ENCODE measurements at regions not wholly inside any gene's neighbourhood (a gene's known extent, or its start where the extent isn't known, plus 50 kb on each side); places are given as distances from the start of the nearest gene placed in this dataset.
A peak's percentile ranks its signal among the peaks of the same experiment; 100 is the strongest.

DNA sequence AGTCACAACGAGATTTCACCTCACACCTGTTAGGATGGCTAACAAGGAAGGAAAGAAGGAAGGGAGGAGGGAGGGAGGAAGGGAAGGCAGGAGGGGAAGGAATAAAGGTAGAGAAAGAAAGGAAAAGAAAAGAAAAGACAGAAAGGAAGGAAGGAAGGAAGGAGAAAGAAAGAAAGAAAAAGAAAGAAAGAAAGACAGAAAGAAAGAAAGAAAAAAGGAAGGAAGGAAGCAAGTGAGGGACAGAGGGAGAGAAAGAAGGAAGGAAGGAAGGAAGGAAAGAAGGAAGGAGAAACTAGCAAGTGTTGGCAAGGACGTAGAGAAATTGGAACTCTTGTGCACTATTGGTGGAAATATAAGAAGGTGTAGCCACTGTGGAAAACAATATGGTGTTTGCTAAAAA is 52.2 kb downstream of the CCDC185 start:
- DNase-seq (ENCODE audit: low spot score), result no peak

DNA sequence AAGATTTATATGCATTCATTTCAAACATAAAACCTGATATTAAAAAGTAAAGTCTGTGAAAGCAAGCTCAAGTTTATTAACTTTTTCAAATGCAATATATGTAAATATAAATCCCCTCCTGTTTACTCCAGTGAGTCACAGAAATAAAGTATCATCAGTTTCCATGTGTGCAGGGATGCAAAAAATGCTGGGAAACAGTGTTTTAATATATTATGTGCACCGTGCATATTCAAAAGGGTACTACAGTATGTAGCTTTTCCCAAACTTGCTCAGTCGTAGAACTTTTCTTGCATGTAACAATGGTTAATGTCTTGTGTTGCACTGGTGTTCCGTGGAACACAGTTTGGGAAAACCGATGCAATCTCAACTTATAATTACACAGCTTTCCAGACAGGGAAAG is 60.7 kb downstream of the CCDC185 start:
- DNase-seq (ENCODE audit: low spot score), result no peak

DNA sequence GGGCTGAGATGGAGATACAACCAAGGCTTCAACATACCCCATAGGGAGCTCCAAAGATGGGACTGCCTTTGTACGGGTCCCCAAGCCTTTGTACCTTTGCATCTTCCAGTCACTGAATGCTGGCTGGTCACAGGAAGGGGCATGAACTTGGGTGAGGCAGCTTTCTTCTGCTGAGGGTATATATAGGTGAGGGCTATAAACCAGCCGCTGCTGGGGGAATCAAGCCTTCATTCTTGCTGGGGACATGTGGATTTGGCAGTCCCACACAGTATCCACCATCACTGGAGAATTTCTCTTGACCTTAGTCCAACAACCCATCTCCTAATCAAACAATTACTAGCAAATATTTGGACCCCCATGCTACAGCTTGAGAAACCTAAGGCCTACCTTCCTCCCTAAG is 61.7 kb downstream of the CCDC185 start:
- DNase-seq (ENCODE audit: low spot score), result no peak

DNA sequence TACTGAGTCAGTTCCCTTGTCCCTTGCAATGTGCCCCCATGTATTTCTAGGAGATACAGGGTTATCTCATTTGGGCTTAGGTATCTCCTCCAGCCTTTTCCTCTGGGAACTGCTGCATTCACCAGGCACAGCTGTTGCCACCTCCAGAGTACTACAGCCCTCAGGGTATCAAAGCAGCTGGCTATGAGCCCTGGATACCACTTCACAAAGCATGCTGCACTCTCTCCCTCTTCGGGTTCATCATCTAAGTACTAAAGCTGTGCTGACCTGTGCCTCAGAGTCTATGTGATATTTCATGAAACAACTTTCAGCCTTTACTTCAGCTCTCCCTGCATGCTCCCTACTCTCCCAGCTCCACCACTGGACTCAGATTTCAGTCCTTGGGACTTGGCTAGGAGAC is 62.3 kb downstream of the CCDC185 start:
- no peak for DNase-seq (ENCODE audit: low spot score)

DNA sequence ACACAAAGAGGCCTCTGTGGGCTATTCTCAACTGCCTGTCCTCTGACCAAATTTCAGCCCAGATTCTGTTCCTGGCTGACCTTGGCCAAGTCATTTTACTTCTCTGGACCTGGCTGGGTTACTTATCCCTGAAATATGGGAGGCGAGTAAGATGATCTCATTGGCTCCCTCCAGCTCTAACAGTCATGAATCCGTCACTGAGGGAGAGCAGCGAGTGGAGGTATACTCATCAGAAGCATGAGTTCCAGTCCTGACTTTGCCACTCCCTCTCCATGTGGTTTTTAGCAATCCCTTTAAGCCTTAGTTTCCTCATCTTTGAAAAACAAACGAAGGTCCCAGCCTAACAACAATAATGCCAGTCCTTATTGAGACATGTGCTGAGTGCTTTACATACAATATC is 63.5 kb downstream of the CCDC185 start:
- peak; percentile 10 for DNase-seq (ENCODE audit: low spot score)

DNA sequence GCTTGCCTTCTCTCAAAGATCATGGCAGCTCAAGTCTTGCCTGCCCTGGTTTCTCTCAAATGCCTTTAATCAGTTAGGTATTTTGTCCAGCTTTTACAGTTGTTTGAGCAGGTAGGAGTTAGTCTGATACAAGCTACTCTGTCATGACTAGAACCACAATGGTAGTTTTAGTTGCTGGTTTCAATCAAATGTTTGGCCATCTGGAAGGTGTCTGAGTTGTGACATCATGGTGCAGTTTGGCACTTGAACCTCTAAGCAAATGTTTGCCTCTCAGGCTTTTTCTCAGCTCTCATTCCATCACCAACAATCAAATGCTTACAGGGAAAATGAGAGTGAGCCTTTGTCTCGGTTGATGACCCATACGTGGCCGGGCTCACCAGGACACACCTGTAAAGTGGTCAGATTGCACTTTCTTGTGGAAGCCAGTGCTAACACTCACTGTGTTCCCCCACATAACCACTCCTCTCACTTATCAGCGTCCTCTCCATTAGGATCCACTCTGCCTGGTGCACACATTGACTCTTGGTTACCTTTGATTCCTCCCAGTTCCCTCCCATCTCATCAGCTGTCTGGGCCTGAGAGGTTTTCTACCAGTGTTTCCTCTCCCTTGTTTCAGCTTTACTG is 67.5 kb downstream of the CCDC185 start:
- no peak for DNase-seq (ENCODE audit: low spot score)

- no peak for DNase-seq (ENCODE audit: low spot score)
Observed at GRCh38 chr1:223462047-223462630, 68.9 kb downstream of the CCDC185 start.

GRCh38 chr1:223462866-223463404 is 69.7 kb downstream of the CCDC185 start:
- DNase-seq (ENCODE audit: low spot score), result no peak

DNA sequence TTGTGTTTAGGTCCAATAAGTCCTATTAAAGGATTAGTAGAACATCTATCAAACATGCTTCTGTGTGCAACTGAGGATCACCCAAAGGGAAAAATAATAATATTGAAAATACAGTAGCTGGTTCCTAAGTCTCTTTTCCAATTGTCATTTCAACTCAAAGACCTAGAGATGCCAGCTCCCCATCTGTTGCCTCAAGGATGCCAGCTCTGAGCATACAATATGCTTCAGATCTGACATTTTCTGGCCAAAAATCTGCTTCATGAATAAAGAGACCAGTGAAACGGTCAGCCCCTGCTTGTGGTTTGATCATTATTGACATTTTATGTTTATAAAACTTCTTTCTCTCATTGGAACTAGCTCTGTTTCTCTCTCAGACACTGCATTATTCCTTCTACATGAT is 72.9 kb downstream of the CCDC185 start:
- DNase-seq (ENCODE audit: low spot score), result no peak

- DNase-seq (ENCODE audit: low spot score), result no peak
Observed at GRCh38 chr1:223471566-223471965, 78.4 kb downstream of the CCDC185 start.

GRCh38 chr1:223472057-223472456 is 78.8 kb downstream of the CCDC185 start:
- no peak for DNase-seq (ENCODE audit: low spot score)

DNA sequence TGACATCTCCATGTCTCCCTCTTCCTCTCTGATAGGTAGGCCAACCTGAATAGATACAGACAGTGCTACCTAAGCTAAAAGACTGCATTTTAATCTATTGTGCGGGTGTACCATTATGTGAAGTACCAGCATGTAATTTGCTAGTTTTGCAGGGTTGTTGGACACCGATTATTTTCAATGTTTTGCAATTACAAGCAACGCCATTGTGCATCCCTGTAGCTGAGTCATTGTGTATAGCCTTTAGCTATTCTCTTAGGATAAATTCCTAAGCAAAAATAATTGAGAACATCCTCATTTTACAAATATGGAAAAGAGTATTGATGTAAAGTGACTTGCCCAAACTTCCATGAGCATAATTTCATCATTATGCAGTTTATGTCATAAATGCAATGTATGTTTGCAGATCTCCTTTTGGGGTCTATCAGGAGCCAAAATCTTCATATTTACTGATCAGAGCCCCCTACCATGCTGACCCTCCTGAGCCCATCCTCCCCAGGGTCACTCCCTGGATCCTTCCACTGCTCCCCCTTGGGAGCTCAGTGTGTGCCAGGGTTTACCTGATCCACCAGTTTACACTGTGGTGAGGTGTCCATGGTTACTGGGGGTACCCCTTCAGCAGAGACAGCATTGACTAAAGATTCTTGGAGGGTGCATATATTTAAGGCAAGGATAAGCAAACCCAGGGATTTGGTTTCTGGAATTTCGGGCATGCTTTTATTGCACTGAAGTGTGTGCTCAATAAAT is 80.6 kb downstream of the CCDC185 start:
- DNase-seq (ENCODE audit: low spot score), result no peak

DNA sequence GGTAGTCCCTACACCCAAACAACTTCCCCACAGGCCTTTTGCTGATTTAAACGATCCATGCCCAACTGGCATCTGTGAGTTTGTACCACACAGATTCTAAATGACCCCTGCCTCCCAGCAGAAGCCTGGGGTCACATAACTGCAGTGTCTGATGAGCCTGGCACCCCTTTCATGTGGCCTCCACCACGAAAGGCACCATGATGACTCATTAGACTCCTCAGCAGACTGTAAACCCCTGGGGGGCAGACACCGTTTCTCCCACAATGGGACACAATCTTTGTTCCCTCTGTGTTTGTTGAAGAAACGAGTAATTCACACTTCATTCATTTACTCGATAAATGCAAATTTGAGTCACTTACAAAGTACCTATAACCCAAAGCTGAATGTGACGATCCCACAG is 81.6 kb downstream of the CCDC185 start:
- no peak for DNase-seq (ENCODE audit: low spot score)

- DNase-seq (ENCODE audit: low spot score), result no peak
Observed at GRCh38 chr1:223477456-223477855, 84.2 kb downstream of the CCDC185 start.

- no peak for DNase-seq (ENCODE audit: low spot score)
Observed at GRCh38 chr1:223478606-223479005, 85.4 kb downstream of the CCDC185 start.

DNA sequence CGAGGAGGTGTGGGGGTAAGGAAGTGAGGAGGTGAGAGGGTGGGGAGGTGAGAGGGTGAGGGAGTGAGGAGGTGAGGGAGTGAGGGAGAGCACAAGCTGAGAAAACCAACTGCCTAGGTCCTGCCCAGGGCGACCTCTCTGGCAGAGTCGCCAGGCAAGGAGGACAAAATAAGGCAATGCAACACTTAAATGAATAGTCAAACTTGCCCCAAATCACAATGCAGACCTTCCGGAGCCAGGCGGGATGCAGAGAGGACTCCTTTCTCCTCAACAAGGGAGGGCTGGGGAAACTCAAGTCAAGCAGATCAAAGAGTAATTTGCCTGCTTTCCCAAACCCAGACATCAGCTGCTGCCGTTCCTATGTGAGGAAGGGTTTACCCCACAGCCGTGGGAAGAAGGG is 86.0 kb downstream of the CCDC185 start:
- no peak for DNase-seq (ENCODE audit: low spot score)

DNA sequence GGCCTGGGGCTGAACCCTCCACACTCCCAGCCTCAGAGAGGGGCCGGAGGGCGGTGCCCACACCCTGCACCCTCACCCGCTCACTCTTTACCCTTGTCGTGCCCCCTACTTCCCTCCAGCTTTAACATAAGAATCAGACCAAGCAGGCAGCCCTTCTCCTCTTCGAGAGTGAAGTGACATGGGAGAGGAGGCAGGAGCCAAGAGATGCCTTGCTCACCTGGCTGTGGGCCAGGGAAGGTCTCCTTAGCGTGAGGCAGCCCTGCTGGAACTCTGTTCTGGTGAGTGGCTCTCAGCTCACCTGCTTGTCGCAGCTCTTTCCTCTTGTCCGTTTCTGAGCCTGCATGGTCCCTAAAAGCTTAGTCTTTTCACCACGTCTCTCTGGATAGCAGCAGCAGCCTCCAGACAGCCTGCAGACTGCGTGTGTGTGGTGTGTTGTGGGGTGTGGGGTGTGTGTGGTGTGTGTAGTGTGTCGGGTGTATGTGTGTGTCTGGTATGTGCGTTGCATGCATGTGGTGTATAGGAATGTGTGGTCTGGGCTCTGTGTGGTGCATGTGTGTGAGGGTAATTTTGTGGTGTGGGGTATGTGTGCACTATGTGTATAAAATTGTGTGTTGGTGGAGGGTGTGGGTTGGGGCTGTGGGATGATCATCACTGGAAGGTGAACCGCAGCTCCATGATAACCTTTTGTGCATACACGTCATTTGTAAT is 86.7 kb downstream of the CCDC185 start:
- DNase-seq (ENCODE audit: low spot score), result peak; percentile 45

DNA sequence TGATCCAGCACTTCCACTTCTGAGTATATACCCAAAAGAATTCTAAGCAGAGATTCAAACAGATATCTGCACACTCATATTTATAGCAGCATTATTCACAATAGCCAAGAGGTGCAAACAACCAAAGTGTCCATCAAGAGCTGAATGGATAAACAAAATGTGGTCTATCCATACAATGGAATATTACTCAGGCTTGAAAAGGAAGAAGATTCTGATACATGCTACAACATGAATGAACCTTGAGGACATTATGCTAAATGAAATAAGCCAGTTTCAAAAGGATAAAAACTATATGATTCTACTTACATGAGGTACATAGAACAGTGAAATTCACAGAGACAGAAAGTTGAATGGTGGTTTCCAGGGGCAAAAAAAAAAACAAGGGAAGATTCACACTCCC is 88.9 kb downstream of the CCDC185 start:
- no peak for DNase-seq (ENCODE audit: low spot score)

DNA sequence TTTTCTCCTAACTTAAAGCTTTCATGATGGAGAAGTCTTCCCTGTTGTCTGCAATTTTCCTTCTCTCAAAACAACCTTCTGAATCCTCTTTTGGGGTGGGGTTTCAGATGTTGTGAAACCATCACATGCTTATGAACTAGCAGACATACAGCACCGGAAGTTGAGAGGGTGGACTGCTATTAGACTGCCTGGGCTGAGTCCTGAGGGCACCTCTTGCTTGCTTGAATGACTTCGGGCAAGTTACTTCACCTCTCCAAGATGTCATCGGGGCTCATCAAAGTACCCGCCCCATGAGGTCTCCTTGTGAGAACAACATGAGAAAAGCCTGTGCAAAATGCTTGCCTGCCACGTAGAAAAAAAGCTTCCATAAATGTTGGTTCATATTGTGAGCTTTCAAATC is 89.6 kb downstream of the CCDC185 start:
- DNase-seq (ENCODE audit: low spot score), result peak; percentile 57

DNA sequence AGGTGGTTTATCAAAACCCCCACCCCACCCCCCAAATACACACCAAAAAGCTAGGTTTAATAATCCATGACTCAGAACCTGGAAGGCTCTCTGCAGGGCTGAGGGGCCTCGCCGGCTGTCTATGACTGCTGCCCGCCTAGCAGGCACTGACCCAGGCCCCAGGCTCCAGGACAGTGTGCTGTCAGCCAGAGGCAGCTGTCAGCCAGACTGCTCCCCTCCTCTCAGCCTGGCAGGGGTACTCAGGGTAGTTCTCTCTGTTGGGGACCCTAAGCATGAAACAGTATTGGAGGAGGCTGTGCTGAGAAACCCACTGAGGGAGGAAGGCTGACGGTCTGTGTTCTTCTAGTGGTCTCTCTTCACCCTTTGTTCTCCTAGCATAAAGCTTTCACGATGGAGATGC is 90.3 kb downstream of the CCDC185 start:
- DNase-seq (ENCODE audit: low spot score), result no peak

DNA sequence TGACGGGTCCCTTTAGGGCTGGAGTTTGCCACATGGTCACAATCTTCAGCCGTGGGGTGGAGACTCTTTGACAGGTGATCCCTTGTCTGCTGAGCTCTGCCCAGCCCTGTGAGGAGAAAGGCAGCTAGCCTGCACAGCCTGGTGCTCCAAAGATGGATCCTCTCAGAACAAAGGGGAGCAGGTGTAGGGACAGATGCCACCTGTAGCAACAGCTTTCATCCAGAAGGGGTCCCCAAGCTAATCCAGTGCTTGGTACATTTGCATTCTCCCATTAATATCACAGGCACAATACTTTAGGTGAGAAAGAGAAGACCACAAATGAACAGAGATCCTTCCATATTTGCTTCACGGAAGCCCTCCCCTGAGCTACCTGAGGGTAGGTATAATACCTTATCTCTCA is 93.2 kb downstream of the CCDC185 start:
- DNase-seq (ENCODE audit: low spot score), result peak; percentile 7
